NOMO-1 treated with DMSO at 0.1 percent for 48 hours (cell line): ENCODE measurements at regions not wholly inside any gene's neighbourhood (a gene's known extent, or its start where the extent isn't known, plus 50 kb on each side); places are given as distances from the start of the nearest gene placed in this dataset.

Source experiments
- DNase-seq: peaks from one replicate; lab custom pipeline; 2025; ENCODE audit not compliant: unreplicated experiment; lab: John Stamatoyannopoulos, UW

GRCh38 chr1:116262207-116262994 lies 110.6 kb upstream of the ATP1A1 start:
- no peak for DNase-seq

- no peak for DNase-seq
Measured at GRCh38 chr1:116262995-116263385, 110.1 kb upstream of the ATP1A1 start.

- DNase-seq: no peak
Measured at GRCh38 chr1:116265931-116266863, 106.8 kb upstream of the ATP1A1 start.

GRCh38 chr1:116266864-116267212 lies 106.2 kb upstream of the ATP1A1 start:
- DNase-seq: no peak

GRCh38 chr1:116268211-116268610 lies 104.8 kb upstream of the ATP1A1 start:
- DNase-seq: no peak

- DNase-seq: no peak
Measured at GRCh38 chr1:116270316-116271057, 102.6 kb upstream of the ATP1A1 start.

- no peak for DNase-seq
Measured at GRCh38 chr1:116273042-116273783, 99.8 kb upstream of the ATP1A1 start.

GRCh38 chr1:116276532-116276931 lies 96.5 kb upstream of the ATP1A1 start:
- DNase-seq: no peak

- no peak for DNase-seq
Measured at GRCh38 chr1:116277840-116278540, 95.1 kb upstream of the ATP1A1 start.

- DNase-seq: no peak
Measured at GRCh38 chr1:116278541-116278866, 94.5 kb upstream of the ATP1A1 start.

GRCh38 chr1:116279715-116280114 lies 93.3 kb upstream of the ATP1A1 start:
- no peak for DNase-seq

- DNase-seq: no peak
Measured at GRCh38 chr1:116284819-116285390, 88.1 kb upstream of the ATP1A1 start.

GRCh38 chr1:116286541-116286971 lies 86.5 kb upstream of the ATP1A1 start:
- no peak for DNase-seq

- DNase-seq: no peak
Measured at GRCh38 chr1:116287341-116288200, 85.5 kb upstream of the ATP1A1 start.

- DNase-seq: peak; percentile 12
Measured at GRCh38 chr1:116288201-116288598, 84.8 kb upstream of the ATP1A1 start.

- DNase-seq: no peak
Measured at GRCh38 chr1:116289193-116289592, 83.9 kb upstream of the ATP1A1 start.

GRCh38 chr1:116290085-116290705 lies 82.8 kb upstream of the ATP1A1 start:
- no peak for DNase-seq

- DNase-seq: no peak
Measured at GRCh38 chr1:116291024-116291423, 82.0 kb upstream of the ATP1A1 start.
